Upper lobe of left lung (tissue), 6 donors: ENCODE measurements at regions not wholly inside any gene's neighbourhood (a gene's known extent, or its start where the extent isn't known, plus 50 kb on each side); places are given as distances from the start of the nearest gene placed in this dataset.

Source experiments
- ATAC-seq, 2 donors: fragments of 200-7000 bp; cut with Tn5 transposase; one replicate each; pipeline ENCODE4 v1.9.1; 2022; ENCODE audit warnings: mild to moderate bottlenecking in 2 of 2, moderate library complexity in 2 of 2; ENCODE audit not compliant: low FRiP score in 2 of 2
- DNase-seq, 2 donors: peaks; one replicate each; pipeline ENCODE4 v3.0.0-alpha.2; 2019 to 2020
- H3K27ac ChIP-seq, 4 donors: fragments of 200-600 bp; sonication (generic); one replicate each; pipeline ENCODE4 v1.5.1; 2016 to 2019
- H3K27me3 ChIP-seq, 4 donors: fragments of 200-600 bp; sonication (generic); one replicate each; pipeline ENCODE4 v1.5.1; 2017 to 2019
- H3K36me3 ChIP-seq, 4 donors: fragments of 200-600 bp; sonication (generic); one replicate each; pipeline ENCODE4 v1.5.1; 2016 to 2019
- H3K4me1 ChIP-seq, 4 donors: fragments of 200-600 bp; sonication (generic); one replicate each; pipeline ENCODE4 v1.5.1; 2018 to 2019
- H3K4me3 ChIP-seq, 4 donors: fragments of 200-600 bp; sonication (generic); one replicate each; pipeline ENCODE4 v1.5.1; 2017 to 2019; ENCODE audit warnings: mild to moderate bottlenecking in 2 of 4, moderate library complexity in 1 of 4
- H3K9me3 ChIP-seq, 4 donors: fragments of 200-600 bp; sonication (generic); one replicate each; pipeline ENCODE4 v1.5.1; 2018 to 2019
- CTCF ChIP-seq, 6 experiments: fragments of 450-650 bp in 4 of 6; fragments of 200-600 bp in 2 of 6; sonication (generic) in 2 of 6; IDR thresholded peaks; one replicate each; pipeline ENCODE4 v1.5.1; 2016 to 2019; ENCODE audit warnings: antibody characterized with exemption in 6 of 6
- EP300 ChIP-seq, 4 donors: sonication (generic); formaldehyde crosslinking; IDR thresholded peaks; one replicate each; pipeline ENCODE4 v1.5.1; 2017; ENCODE audit warnings: antibody characterized with exemption in 4 of 4, control low read depth in 2 of 4
- POLR2A ChIP-seq, 4 donors: fragments of 450-650 bp; IDR thresholded peaks; one replicate each; pipeline ENCODE4 v1.5.1; 2016 to 2017; ENCODE audit warnings: antibody characterized with exemption in 4 of 4, mild to moderate bottlenecking in 2 of 4
- POLR2AphosphoS5 ChIP-seq, 2 donors: sonication (generic); formaldehyde crosslinking; IDR thresholded peaks; one replicate each; pipeline ENCODE4 v1.5.1; 2017; ENCODE audit warnings: antibody characterized with exemption in 2 of 2
- WGBS, 2 donors: methylation state at CpG; one replicate each; pipeline ENCODE4 v1.1.5; 2017 to 2018; 5-methylcytosine and 5-hydroxymethylcytosine counted together
- donor health status: DM: no; HTN: no; CAD: no; lungs with moderate emphysema.
- donor health status: DM: no; HTN: yes; CAD: no; lungs with severe emphysema.

GRCh38 chr18:21177822-21178221, 64.2 kb upstream of the GREB1L start:
- no peak for ATAC-seq

GRCh38 chr18:21179590-21180220, 62.3 kb upstream of the GREB1L start:
- peaks cover 0 to 5% (median 0%) of the 10 kb centered on the region in 4 donors for H3K4me1 ChIP-seq
- H3K9me3 ChIP-seq = no peaks in the 10 kb centered on the region
- no peak overlapping the region for H3K27ac ChIP-seq
- WGBS, 2 donors = 37% methylated on average over 7 of the region's 7 CpGs
- TF ChIP-seq POLR2A (IDR thresholded peaks at IDR 0.05) = no peak
- TF ChIP-seq CTCF (IDR thresholded peaks at IDR 0.05) = peak; percentile 62 to 73 (median 65)
- DNase-seq (peak in 1 of 2 donors; percentile 54), ATAC-seq (peak; percentile 57 to 89)
- H3K36me3 ChIP-seq = no peaks in the 10 kb centered on the region
- H3K27me3 ChIP-seq = no peaks in the 10 kb centered on the region
- no peak overlapping the region for H3K4me3 ChIP-seq

More at GRCh38 chr18:21177822-21178221, 64.2 kb upstream of the GREB1L start:
- TF ChIP-seq EP300 (IDR thresholded peaks at IDR 0.05) (no peak), POLR2A (IDR thresholded peaks at IDR 0.05) (no peak), CTCF (IDR thresholded peaks at IDR 0.05) (no peak)
- H3K36me3 ChIP-seq = no peaks in the 10 kb centered on the region
- H3K27me3 ChIP-seq = no peaks in the 10 kb centered on the region
- no peak for DNase-seq
- no peaks in the 10 kb centered on the region for H3K9me3 ChIP-seq
- peaks cover 0 to 5% (median 0%) of the 10 kb centered on the region in 4 donors for H3K4me1 ChIP-seq
- 60 to 66% methylated on average over 6 of the region's 6 CpGs for whole genome bisulfite sequencing, 2 donors
- no peak overlapping the region for H3K4me3 ChIP-seq
- no peak overlapping the region for H3K27ac ChIP-seq

- Histone ChIP-seq H3K27me3 (no peaks in the 10 kb centered on the region), H3K27ac (no peak overlapping the region), H3K4me3 (no peak overlapping the region), H3K4me1 (peaks cover 0 to 5% (median 0%) of the 10 kb centered on the region in 4 donors), H3K9me3 (no peaks in the 10 kb centered on the region), H3K36me3 (no peaks in the 10 kb centered on the region)
- TF ChIP-seq POLR2A (IDR thresholded peaks at IDR 0.05) (no peak), EP300 (IDR thresholded peaks at IDR 0.05) (no peak), CTCF (IDR thresholded peaks at IDR 0.05) (no peak), POLR2AphosphoS5 (IDR thresholded peaks at IDR 0.05) (no peak)
- WGBS, 2 donors = 91% methylated on average over 4 to 7 of the region's 7 CpGs
- DNase-seq (no peak), ATAC-seq (no peak)
Measured at GRCh38 chr18:21180588-21180987, 61.4 kb upstream of the GREB1L start.

- no peak overlapping the region for H3K27ac ChIP-seq
- no peak for DNase-seq
- no peaks in the 10 kb centered on the region for H3K27me3 ChIP-seq
- peaks cover 0 to 5% (median 0%) of the 10 kb centered on the region in 4 donors for H3K4me1 ChIP-seq
- H3K36me3 ChIP-seq = no peaks in the 10 kb centered on the region
- no peak for ATAC-seq
- TF ChIP-seq EP300 (IDR thresholded peaks at IDR 0.05) (no peak), POLR2A (IDR thresholded peaks at IDR 0.05) (no peak), POLR2AphosphoS5 (IDR thresholded peaks at IDR 0.05) (no peak), CTCF (IDR thresholded peaks at IDR 0.05) (no peak)
- no peak overlapping the region for H3K4me3 ChIP-seq
- H3K9me3 ChIP-seq = no peaks in the 10 kb centered on the region
- 63 to 67% methylated on average over 3 of the region's 3 CpGs for WGBS, 2 donors
Measured at GRCh38 chr18:21181766-21182165, 60.3 kb upstream of the GREB1L start.

GRCh38 chr18:21183670-21184069, 58.4 kb upstream of the GREB1L start:
- H3K27me3 ChIP-seq = no peaks in the 10 kb centered on the region
- peaks cover 0 to 5% (median 0%) of the 10 kb centered on the region in 4 donors for H3K4me1 ChIP-seq
- WGBS, 2 donors = 67 to 77% methylated on average over 3 of the region's 3 CpGs
- no peaks in the 10 kb centered on the region for H3K9me3 ChIP-seq
- no peaks in the 10 kb centered on the region for H3K36me3 ChIP-seq
- ATAC-seq (no peak), DNase-seq (no peak)
- H3K27ac ChIP-seq = no peak overlapping the region
- H3K4me3 ChIP-seq = no peak overlapping the region
- TF ChIP-seq POLR2A (IDR thresholded peaks at IDR 0.05) (no peak), POLR2AphosphoS5 (IDR thresholded peaks at IDR 0.05) (no peak), EP300 (IDR thresholded peaks at IDR 0.05) (no peak), CTCF (IDR thresholded peaks at IDR 0.05) (no peak)
